Testis (tissue), 2 donors: ENCODE measurements at regions not wholly inside any gene's neighbourhood (a gene's known extent, or its start where the extent isn't known, plus 50 kb on each side); places are given as distances from the start of the nearest gene placed in this dataset.

Experiments
- DNase-seq: peaks from one replicate; pipeline ENCODE4 v3.0.0-alpha.2; 2019
- H3K27ac ChIP-seq, 2 donors: fragments of 200-600 bp; sonication (generic); one replicate each; pipeline ENCODE4 v1.5.1; 2019
- H3K27me3 ChIP-seq: fragments of 200-600 bp; sonication (generic); one replicate; pipeline ENCODE4 v1.5.1; 2019
- H3K36me3 ChIP-seq: fragments of 200-600 bp; sonication (generic); one replicate; pipeline ENCODE4 v1.5.1; 2017; ENCODE audit warnings: low read depth; ENCODE audit errors: missing control alignments
- H3K4me1 ChIP-seq: fragments of 200-600 bp; sonication (generic); one replicate; pipeline ENCODE4 v1.5.1; 2019
- H3K4me3 ChIP-seq, 2 donors: fragments of 200-600 bp; sonication (generic); one replicate each; pipeline ENCODE4 v1.5.1; 2017 to 2019
- H3K9me3 ChIP-seq: fragments of 200-600 bp; sonication (generic); one replicate; pipeline ENCODE4 v1.5.1; 2017
- POLR2A ChIP-seq: fragments of 450-650 bp; IDR thresholded peaks from one replicate; pipeline ENCODE4 v1.6.1; 2017; ENCODE audit warnings: antibody characterized with exemption, mild to moderate bottlenecking, moderate library complexity
- WGBS, 2 donors: methylation state at CpG; one replicate each; pipeline ENCODE4 v1.1.5; 2018; 5-methylcytosine and 5-hydroxymethylcytosine counted together
- intact Hi-C: fragments of 100-400 bp; cut with DNase I; formaldehyde crosslinking; loops from one replicate; pipeline ENCODE4 v1.15.1; 2023; ENCODE audit warnings: low total_unique reads
- TF ChIP-seq, protein P1 (sequence below), 3 experiments: fragments of 450-650 bp in 2 of 3; fragments of 200-600 bp in 1 of 3; sonication (generic) in 1 of 3; IDR thresholded peaks; one replicate each; pipeline ENCODE4 v1.5.1; 2016 to 2019; ENCODE audit warnings: antibody characterized with exemption in 3 of 3, mild to moderate bottlenecking in 2 of 3, moderate library complexity in 1 of 3

DNA sequence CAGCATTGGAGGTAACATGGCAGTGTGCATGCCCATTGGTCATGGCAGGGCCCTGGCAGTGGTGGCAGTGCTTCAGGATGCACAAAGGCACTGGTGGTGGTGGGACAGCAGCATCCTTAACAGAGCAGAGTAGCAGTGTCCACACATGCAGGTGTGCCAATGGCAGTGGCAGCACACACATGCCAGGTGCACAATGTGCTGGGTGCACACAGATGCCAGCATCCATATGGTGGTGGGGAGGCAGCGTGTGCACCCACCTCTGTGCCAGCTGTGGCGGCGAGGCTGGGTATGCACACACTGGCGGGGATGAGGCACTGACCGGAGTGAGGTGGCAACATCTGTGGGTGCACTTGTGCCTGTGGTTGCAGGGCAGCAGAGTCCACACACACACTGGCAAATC is 150.6 kb downstream of the SI start:
- Histone ChIP-seq H3K9me3 (no peaks in the 10 kb centered on the region), H3K27ac (no peak overlapping the region), H3K4me3 (no peak overlapping the region), H3K27me3 (no peaks in the 10 kb centered on the region), H3K4me1 (no peaks in the 10 kb centered on the region), H3K36me3 (no peaks in the 10 kb centered on the region)
- TF ChIP-seq, protein P1, sequence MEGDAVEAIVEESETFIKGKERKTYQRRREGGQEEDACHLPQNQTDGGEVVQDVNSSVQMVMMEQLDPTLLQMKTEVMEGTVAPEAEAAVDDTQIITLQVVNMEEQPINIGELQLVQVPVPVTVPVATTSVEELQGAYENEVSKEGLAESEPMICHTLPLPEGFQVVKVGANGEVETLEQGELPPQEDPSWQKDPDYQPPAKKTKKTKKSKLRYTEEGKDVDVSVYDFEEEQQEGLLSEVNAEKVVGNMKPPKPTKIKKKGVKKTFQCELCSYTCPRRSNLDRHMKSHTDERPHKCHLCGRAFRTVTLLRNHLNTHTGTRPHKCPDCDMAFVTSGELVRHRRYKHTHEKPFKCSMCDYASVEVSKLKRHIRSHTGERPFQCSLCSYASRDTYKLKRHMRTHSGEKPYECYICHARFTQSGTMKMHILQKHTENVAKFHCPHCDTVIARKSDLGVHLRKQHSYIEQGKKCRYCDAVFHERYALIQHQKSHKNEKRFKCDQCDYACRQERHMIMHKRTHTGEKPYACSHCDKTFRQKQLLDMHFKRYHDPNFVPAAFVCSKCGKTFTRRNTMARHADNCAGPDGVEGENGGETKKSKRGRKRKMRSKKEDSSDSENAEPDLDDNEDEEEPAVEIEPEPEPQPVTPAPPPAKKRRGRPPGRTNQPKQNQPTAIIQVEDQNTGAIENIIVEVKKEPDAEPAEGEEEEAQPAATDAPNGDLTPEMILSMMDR (IDR thresholded peaks at IDR 0.05): no peak
- TF ChIP-seq POLR2A: no peak
- WGBS, 2 donors: 97% methylated on average over 5 of the region's 5 CpGs; no CpG with 5 or more reads in 1 of the 2 donors
- DNase-seq: no peak
- intact Hi-C loops: no loop called here

- Histone ChIP-seq H3K4me3 (no peak overlapping the region), H3K4me1 (no peaks in the 10 kb centered on the region), H3K27ac (no peak overlapping the region), H3K9me3 (no peaks in the 10 kb centered on the region), H3K36me3 (no peaks in the 10 kb centered on the region), H3K27me3 (no peaks in the 10 kb centered on the region)
- no peak for TF ChIP-seq POLR2A
- TF ChIP-seq, protein P1 (IDR thresholded peaks at IDR 0.05): no peak
- 88 to 91% methylated on average over 2 of the region's 2 CpGs for WGBS, 2 donors
- DNase-seq: no peak
- intact Hi-C loops: no loop called here
Measured at GRCh38 chr3:164918905-164919304, 159.4 kb downstream of the SI start.

GRCh38 chr3:164912916-164913315 is 165.4 kb downstream of the SI start:
- no peak for DNase-seq
- H3K4me1 ChIP-seq: no peaks in the 10 kb centered on the region
- no peaks in the 10 kb centered on the region for H3K36me3 ChIP-seq
- H3K9me3 ChIP-seq: no peaks in the 10 kb centered on the region
- H3K27me3 ChIP-seq: no peaks in the 10 kb centered on the region
- intact Hi-C loops: no loop called here
- WGBS, 2 donors: 81 to 100% methylated on average over 2 of the region's 2 CpGs
- no peak overlapping the region for H3K27ac ChIP-seq
- no peak overlapping the region for H3K4me3 ChIP-seq
- no peak for TF ChIP-seq POLR2A
- TF ChIP-seq, protein P1 (IDR thresholded peaks at IDR 0.05): no peak

- H3K4me1 ChIP-seq: no peaks in the 10 kb centered on the region
Measured at GRCh38 chr3:164903820-164904451, 174.4 kb downstream of the SI start.

More at GRCh38 chr3:164903820-164904451, 174.4 kb downstream of the SI start:
- TF ChIP-seq, protein P1 (IDR thresholded peaks at IDR 0.05): no peak
- TF ChIP-seq POLR2A: no peak
- Histone ChIP-seq H3K27me3 (no peaks in the 10 kb centered on the region), H3K27ac (no peak overlapping the region), H3K36me3 (no peaks in the 10 kb centered on the region), H3K9me3 (no peaks in the 10 kb centered on the region), H3K4me3 (peak overlapping the region in 1 of 2 donors; percentile 3)
- DNase-seq: peak; percentile 20
- intact Hi-C loops: no loop called here
- 66 to 69% methylated on average over 5 of the region's 5 CpGs for WGBS, 2 donors
